HEK293 (cell line): ENCODE measurements at regions not wholly inside any gene's neighbourhood (a gene's known extent, or its start where the extent isn't known, plus 50 kb on each side); places are given as distances from the start of the nearest gene placed in this dataset.

Experiments
- CTCF ChIA-PET: fragments of 350-600 bp; formaldehyde crosslinking; extraction: SDS; loops from one replicate; lab custom pipeline; 2021; ENCODE audit warnings: antibody characterized with exemption; lab: Yijun Ruan, JAX
- POLR2A ChIA-PET: fragments of 300-600 bp; formaldehyde crosslinking; extraction: SDS; loops from one replicate; lab custom pipeline; 2020; ENCODE audit warnings: antibody characterized with exemption, inconsistent platforms; lab: Yijun Ruan, JAX
- H3K27ac ChIP-seq: fragments of 200-500 bp; sonication (Bioruptor generic); 2 replicates; pipeline ENCODE4 v1.5.1; 2014; ENCODE audit warnings: low read depth, low read length, control low read depth, inconsistent platforms; ENCODE audit errors: extremely low read depth
- H3K36me3 ChIP-seq, 2 experiments: fragments of 200-500 bp in 1 of 2; sonication (Bioruptor generic) in 1 of 2; 1 replicate in 1 of 2; 2 replicates in 1 of 2; pipeline ENCODE4 v1.5.1; 2014 to 2017; ENCODE audit warnings: inconsistent platforms in 2 of 2, low read length in 2 of 2; ENCODE audit not compliant: control insufficient read depth in 2 of 2, insufficient read depth in 1 of 2
- H3K4me1 ChIP-seq: fragments of 200-500 bp; sonication (Bioruptor generic); 2 replicates; pipeline ENCODE4 v1.5.1; 2014; ENCODE audit warnings: mild to moderate bottlenecking, low read length, inconsistent platforms; ENCODE audit not compliant: control insufficient read depth, insufficient read depth
- H3K4me3 ChIP-seq: 2 replicates; pipeline ENCODE4 v1.5.1; 2011; ENCODE audit warnings: low read depth, mild to moderate bottlenecking, control low read depth, low read length, moderate library complexity
- H3K9me3 ChIP-seq: fragments of 200-500 bp; sonication (Bioruptor generic); 2 replicates; pipeline ENCODE4 v1.5.1; 2014; ENCODE audit warnings: low read depth, low read length, inconsistent platforms; ENCODE audit not compliant: control insufficient read depth, insufficient read depth
- BCL11B ChIP-seq: fragments of 450-650 bp; formaldehyde crosslinking; IDR thresholded peaks from 2 replicates; pipeline ENCODE4 v1.5.1; 2016; ENCODE audit warnings: low read depth, missing biosample characterization, missing genetic modification characterization
- GLI2 ChIP-seq: fragments of 450-650 bp; formaldehyde crosslinking; IDR thresholded peaks from 2 replicates; pipeline ENCODE4; 2017; ENCODE audit warnings: missing biosample characterization, missing genetic modification characterization, low read depth, borderline replicate concordance
- GLIS1 ChIP-seq: fragments of 450-650 bp; formaldehyde crosslinking; IDR thresholded peaks from 2 replicates; pipeline ENCODE4 v1.5.1; 2016; ENCODE audit warnings: missing biosample characterization, missing genetic modification characterization
- KLF7 ChIP-seq: fragments of 450-650 bp; formaldehyde crosslinking; IDR thresholded peaks from 2 replicates; pipeline ENCODE4 v1.5.1; 2016; ENCODE audit warnings: missing biosample characterization, missing genetic modification characterization, borderline replicate concordance
- KLF8 ChIP-seq: fragments of 450-650 bp; formaldehyde crosslinking; IDR thresholded peaks from 2 replicates; pipeline ENCODE4 v1.5.1; 2016; ENCODE audit warnings: missing biosample characterization, missing genetic modification characterization
- KLF9 ChIP-seq: fragments of 450-650 bp; formaldehyde crosslinking; IDR thresholded peaks from 2 replicates; pipeline ENCODE4 v1.5.1; 2016; ENCODE audit warnings: missing biosample characterization, missing genetic modification characterization, low read depth
- ZBTB17 ChIP-seq: fragments of 450-650 bp; formaldehyde crosslinking; IDR thresholded peaks from 2 replicates; pipeline ENCODE4 v1.5.1; 2016; ENCODE audit warnings: missing biosample characterization, missing genetic modification characterization
- ZBTB21 ChIP-seq: fragments of 450-650 bp; formaldehyde crosslinking; IDR thresholded peaks from 2 replicates; pipeline ENCODE4 v1.5.1; 2017; ENCODE audit warnings: missing biosample characterization, missing genetic modification characterization
- ZNF10 ChIP-seq: fragments of 450-650 bp; formaldehyde crosslinking; IDR thresholded peaks from 2 replicates; pipeline ENCODE4 v1.5.1; 2017; ENCODE audit warnings: missing biosample characterization, missing genetic modification characterization
- ZNF132 ChIP-seq: fragments of 450-650 bp; formaldehyde crosslinking; IDR thresholded peaks from 2 replicates; pipeline ENCODE4 v1.5.1; 2017; ENCODE audit warnings: missing biosample characterization, missing genetic modification characterization, borderline replicate concordance
- ZNF221 ChIP-seq: fragments of 450-650 bp; formaldehyde crosslinking; IDR thresholded peaks from 2 replicates; pipeline ENCODE4 v1.5.1; 2017; ENCODE audit warnings: missing biosample characterization, missing genetic modification characterization, borderline replicate concordance
- ZNF266 ChIP-seq: fragments of 450-650 bp; formaldehyde crosslinking; IDR thresholded peaks from 2 replicates; pipeline ENCODE4 v1.5.1; 2016; ENCODE audit warnings: missing biosample characterization, missing genetic modification characterization, low read depth
- ZNF350 ChIP-seq: fragments of 450-650 bp; formaldehyde crosslinking; IDR thresholded peaks from 2 replicates; pipeline ENCODE4 v1.5.0; 2017; ENCODE audit warnings: missing biosample characterization, mild to moderate bottlenecking, missing genetic modification characterization
- ZNF449 ChIP-seq: fragments of 450-650 bp; formaldehyde crosslinking; IDR thresholded peaks from 2 replicates; pipeline ENCODE4 v1.5.1; 2017; ENCODE audit warnings: missing biosample characterization, mild to moderate bottlenecking, missing genetic modification characterization, moderate library complexity
- ZNF48 ChIP-seq: fragments of 450-650 bp; formaldehyde crosslinking; IDR thresholded peaks from 2 replicates; pipeline ENCODE4 v1.5.1; 2016; ENCODE audit warnings: missing biosample characterization, missing genetic modification characterization
- ZNF501 ChIP-seq: fragments of 450-650 bp; formaldehyde crosslinking; IDR thresholded peaks from 2 replicates; pipeline ENCODE4 v1.5.1; 2016; ENCODE audit warnings: missing biosample characterization, missing genetic modification characterization
- ZNF544 ChIP-seq: fragments of 450-650 bp; formaldehyde crosslinking; IDR thresholded peaks from 2 replicates; pipeline ENCODE4 v1.5.0; 2017; ENCODE audit warnings: missing biosample characterization, missing genetic modification characterization
- ZNF549 ChIP-seq: fragments of 450-650 bp; IDR thresholded peaks from 2 replicates; pipeline ENCODE4 v1.5.1; 2018; ENCODE audit warnings: missing biosample characterization, missing genetic modification characterization, mild to moderate bottlenecking, inconsistent platforms, moderate library complexity
- ZNF596 ChIP-seq: fragments of 450-650 bp; IDR thresholded peaks from 2 replicates; pipeline ENCODE4 v1.5.0; 2018; ENCODE audit warnings: missing biosample characterization, mild to moderate bottlenecking, missing genetic modification characterization, moderate library complexity
- ZNF654 ChIP-seq: fragments of 450-650 bp; formaldehyde crosslinking; IDR thresholded peaks from 2 replicates; pipeline ENCODE4 v1.5.1; 2016; ENCODE audit warnings: low read depth, missing biosample characterization, missing genetic modification characterization
- ZNF776 ChIP-seq: fragments of 450-650 bp; formaldehyde crosslinking; IDR thresholded peaks from 2 replicates; pipeline ENCODE4 v1.5.0; 2017; ENCODE audit warnings: missing biosample characterization, missing genetic modification characterization, borderline replicate concordance
- ZNF785 ChIP-seq: fragments of 450-650 bp; formaldehyde crosslinking; IDR thresholded peaks from 2 replicates; pipeline ENCODE4 v1.5.1; 2016; ENCODE audit warnings: missing biosample characterization, missing genetic modification characterization
- ZNF837 ChIP-seq: fragments of 450-650 bp; formaldehyde crosslinking; IDR thresholded peaks from 2 replicates; pipeline ENCODE4 v1.5.1; 2016; ENCODE audit warnings: missing biosample characterization, missing genetic modification characterization
- TF ChIP-seq, protein P1 (sequence below): fragments of 450-650 bp; formaldehyde crosslinking; IDR thresholded peaks from 2 replicates; pipeline ENCODE4 v1.5.1; 2017; ENCODE audit warnings: missing biosample characterization, missing genetic modification characterization
- TF ChIP-seq, protein P2 (sequence below): fragments of 450-650 bp; formaldehyde crosslinking; IDR thresholded peaks from 2 replicates; pipeline ENCODE4 v1.5.1; 2016; ENCODE audit warnings: missing biosample characterization, missing genetic modification characterization

- POLR2A ChIA-PET = no interaction called here
- CTCF ChIA-PET = no interaction called here
- Histone ChIP-seq H3K9me3 (peaks cover 2% of the 10 kb centered on the region; the same call in 1 of the 2 replicates), H3K27ac (no peak overlapping the region), H3K4me1 (no peaks in the 10 kb centered on the region), H3K4me3 (no peak overlapping the region), H3K36me3 (no peaks in the 10 kb centered on the region)
- TF ChIP-seq ZNF776 (tag by site-specific recombination) (no peak), ZNF596 (no peak), ZNF449 (tag by site-specific recombination) (no peak), ZNF544 (no peak), GLI2 (no peak), ZNF221 (tag by site-specific recombination) (no peak), KLF7 (no peak), ZNF549 (tag by site-specific recombination) (no peak), ZNF48 (no peak), KLF9 (no peak), ZBTB17 (tag by site-specific recombination) (no peak), GLIS1 (no peak), ZNF266 (tag by site-specific recombination) (no peak), BCL11B (tag by site-specific recombination) (no peak), KLF8 (tag by site-specific recombination) (no peak), ZNF350 (tag by site-specific recombination) (no peak)
- TF ChIP-seq, protein P1, sequence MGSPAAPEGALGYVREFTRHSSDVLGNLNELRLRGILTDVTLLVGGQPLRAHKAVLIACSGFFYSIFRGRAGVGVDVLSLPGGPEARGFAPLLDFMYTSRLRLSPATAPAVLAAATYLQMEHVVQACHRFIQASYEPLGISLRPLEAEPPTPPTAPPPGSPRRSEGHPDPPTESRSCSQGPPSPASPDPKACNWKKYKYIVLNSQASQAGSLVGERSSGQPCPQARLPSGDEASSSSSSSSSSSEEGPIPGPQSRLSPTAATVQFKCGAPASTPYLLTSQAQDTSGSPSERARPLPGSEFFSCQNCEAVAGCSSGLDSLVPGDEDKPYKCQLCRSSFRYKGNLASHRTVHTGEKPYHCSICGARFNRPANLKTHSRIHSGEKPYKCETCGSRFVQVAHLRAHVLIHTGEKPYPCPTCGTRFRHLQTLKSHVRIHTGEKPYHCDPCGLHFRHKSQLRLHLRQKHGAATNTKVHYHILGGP (tag by site-specific recombination) = no peak
These were observed 1052.7 kb upstream of the ARRDC3 start for GRCh38 chr5:92435781-92436180.

GRCh38 chr5:92429646-92430045, 1046.5 kb upstream of the ARRDC3 start:
- Histone ChIP-seq H3K4me3 (no peak overlapping the region), H3K36me3 (no peaks in the 10 kb centered on the region), H3K4me1 (no peaks in the 10 kb centered on the region), H3K27ac (no peak overlapping the region), H3K9me3 (peaks cover 2% of the 10 kb centered on the region; the same call in 1 of the 2 replicates)
- CTCF ChIA-PET = no interaction called here
- no peak for TF ChIP-seq ZNF785 (tag by site-specific recombination)
- no peak for TF ChIP-seq ZBTB21
- TF ChIP-seq ZNF837 (tag by site-specific recombination) = no peak
- TF ChIP-seq, protein P2, sequence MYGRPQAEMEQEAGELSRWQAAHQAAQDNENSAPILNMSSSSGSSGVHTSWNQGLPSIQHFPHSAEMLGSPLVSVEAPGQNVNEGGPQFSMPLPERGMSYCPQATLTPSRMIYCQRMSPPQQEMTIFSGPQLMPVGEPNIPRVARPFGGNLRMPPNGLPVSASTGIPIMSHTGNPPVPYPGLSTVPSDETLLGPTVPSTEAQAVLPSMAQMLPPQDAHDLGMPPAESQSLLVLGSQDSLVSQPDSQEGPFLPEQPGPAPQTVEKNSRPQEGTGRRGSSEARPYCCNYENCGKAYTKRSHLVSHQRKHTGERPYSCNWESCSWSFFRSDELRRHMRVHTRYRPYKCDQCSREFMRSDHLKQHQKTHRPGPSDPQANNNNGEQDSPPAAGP (tag by site-specific recombination) = no peak
- TF ChIP-seq ZNF132 (tag by site-specific recombination) = no peak
- no peak for TF ChIP-seq ZNF654 (tag by site-specific recombination)
- TF ChIP-seq ZNF501 (tag by site-specific recombination) = no peak
- no peak for TF ChIP-seq ZNF10
- POLR2A ChIA-PET = no interaction called here
